RPMI7951 (cell line): ENCODE measurements at regions not wholly inside any gene's neighbourhood (a gene's known extent, or its start where the extent isn't known, plus 50 kb on each side); places are given as distances from the start of the nearest gene placed in this dataset.

Experiments
- DNase-seq: peaks from one replicate; pipeline ENCODE4 v3.0.0-alpha.2; 2012; ENCODE audit warnings: low read depth

GRCh38 chr6:121920616-121921015 is 478.8 kb upstream of the HSF2 start:
- no peak for DNase-seq

GRCh38 chr6:121925024-121925423 is 474.4 kb upstream of the HSF2 start:
- peak; percentile 54 for DNase-seq

GRCh38 chr6:121925534-121926255 is 473.8 kb upstream of the HSF2 start:
- DNase-seq, result peak; percentile 28

- no peak for DNase-seq
These were observed 470.2 kb upstream of the HSF2 start for GRCh38 chr6:121929301-121929700.

GRCh38 chr6:121932076-121932991 is 467.1 kb upstream of the HSF2 start:
- peak; percentile 100 for DNase-seq

- no peak for DNase-seq
These were observed 465.0 kb upstream of the HSF2 start for GRCh38 chr6:121934451-121934850.

GRCh38 chr6:121940728-121941127 is 458.7 kb upstream of the HSF2 start:
- no peak for DNase-seq

- peak; percentile 67 for DNase-seq
These were observed 455.1 kb upstream of the HSF2 start for GRCh38 chr6:121944354-121944753.

GRCh38 chr6:121951123-121951522 is 448.3 kb upstream of the HSF2 start:
- DNase-seq, result no peak

- DNase-seq, result peak; percentile 94
These were observed 447.5 kb upstream of the HSF2 start for GRCh38 chr6:121951918-121952379.

- peak; percentile 59 for DNase-seq
These were observed 444.1 kb upstream of the HSF2 start for GRCh38 chr6:121955401-121955800.

- DNase-seq, result no peak
These were observed 442.7 kb upstream of the HSF2 start for GRCh38 chr6:121956782-121957181.

GRCh38 chr6:121959501-121959900 is 440.0 kb upstream of the HSF2 start:
- DNase-seq, result peak; percentile 37

- DNase-seq, result peak; percentile 66
These were observed 437.8 kb upstream of the HSF2 start for GRCh38 chr6:121961619-121962125.

- DNase-seq, result no peak
These were observed 435.6 kb upstream of the HSF2 start for GRCh38 chr6:121963826-121964225.

GRCh38 chr6:121965739-121966138 is 433.7 kb upstream of the HSF2 start:
- peak; percentile 89 for DNase-seq

GRCh38 chr6:121967631-121968030 is 431.8 kb upstream of the HSF2 start:
- no peak for DNase-seq

GRCh38 chr6:121971931-121972335 is 427.5 kb upstream of the HSF2 start:
- DNase-seq, result peak; percentile 26

- DNase-seq, result no peak
These were observed 414.5 kb upstream of the HSF2 start for GRCh38 chr6:121984956-121985355.

- DNase-seq, result no peak
These were observed 406.1 kb upstream of the HSF2 start for GRCh38 chr6:121993362-121993761.

- no peak for DNase-seq
These were observed 404.5 kb upstream of the HSF2 start for GRCh38 chr6:121994919-121995318.

- DNase-seq, result no peak
These were observed 400.8 kb upstream of the HSF2 start for GRCh38 chr6:121998631-121999030.
